H1 (cell line): ENCODE measurements at regions not wholly inside any gene's neighbourhood (a gene's known extent, or its start where the extent isn't known, plus 50 kb on each side); places are given as distances from the start of the nearest gene placed in this dataset.

Source experiments
- BCL11A ChIP-seq, 2 experiments: IDR thresholded peaks; one replicate each; pipeline ENCODE4 v1.6.1; 2011; ENCODE audit warnings: low read depth in 2 of 2, low read length in 2 of 2, mild to moderate bottlenecking in 2 of 2
- CBX8 ChIP-seq: fragments of 300-800, 300-1000 bp; sonication (generic); IDR thresholded peaks from 2 replicates; pipeline ENCODE4 v1.7.1; 2016; ENCODE audit warnings: low read depth, low read length, borderline replicate concordance
- E2F6 ChIP-seq: IDR thresholded peaks from 2 replicates; pipeline ENCODE4 v1.6.1; 2012; ENCODE audit warnings: inconsistent platforms
- JUN ChIP-seq: IDR thresholded peaks from 2 replicates; pipeline ENCODE4 v1.6.1; 2011; ENCODE audit warnings: low read depth, mild to moderate bottlenecking, improper control_type of control experiment, low read length
- SIX5 ChIP-seq: IDR thresholded peaks from 2 replicates; pipeline ENCODE4 v1.6.1; 2011; ENCODE audit warnings: mild to moderate bottlenecking, low read depth, low read length
- TCF12 ChIP-seq: IDR thresholded peaks from 2 replicates; pipeline ENCODE4 v1.6.1; 2011; ENCODE audit warnings: low read depth, mild to moderate bottlenecking, low read length
- ZNF274 ChIP-seq: IDR thresholded peaks from 2 replicates; pipeline ENCODE4 v1.7.0; 2012; ENCODE audit warnings: low read length, borderline replicate concordance; ENCODE audit errors: extremely low read depth

GRCh38 chr10:10164848-10165247 is 852.8 kb upstream of the CELF2 start (continued):
- TF ChIP-seq BCL11A (IDR thresholded peaks at IDR 0.05; ENCODE audit: low read depth in 2 of 2, low read length in 2 of 2) (no peak), E2F6 (no peak), ZNF274 (no peak), CBX8 (no peak), SIX5 (no peak), JUN (no peak), TCF12 (no peak)
